ENCODE measurements at regions not wholly inside any gene's neighbourhood (a gene's known extent, or its start where the extent isn't known, plus 50 kb on each side); places are given as distances from the start of the nearest gene placed in this dataset.
"Not testable (repeated sequence)": the region's sequence is repeated elsewhere in the genome, so short reads cannot be mapped to it uniquely, and the experiment has no call there.

DNA sequence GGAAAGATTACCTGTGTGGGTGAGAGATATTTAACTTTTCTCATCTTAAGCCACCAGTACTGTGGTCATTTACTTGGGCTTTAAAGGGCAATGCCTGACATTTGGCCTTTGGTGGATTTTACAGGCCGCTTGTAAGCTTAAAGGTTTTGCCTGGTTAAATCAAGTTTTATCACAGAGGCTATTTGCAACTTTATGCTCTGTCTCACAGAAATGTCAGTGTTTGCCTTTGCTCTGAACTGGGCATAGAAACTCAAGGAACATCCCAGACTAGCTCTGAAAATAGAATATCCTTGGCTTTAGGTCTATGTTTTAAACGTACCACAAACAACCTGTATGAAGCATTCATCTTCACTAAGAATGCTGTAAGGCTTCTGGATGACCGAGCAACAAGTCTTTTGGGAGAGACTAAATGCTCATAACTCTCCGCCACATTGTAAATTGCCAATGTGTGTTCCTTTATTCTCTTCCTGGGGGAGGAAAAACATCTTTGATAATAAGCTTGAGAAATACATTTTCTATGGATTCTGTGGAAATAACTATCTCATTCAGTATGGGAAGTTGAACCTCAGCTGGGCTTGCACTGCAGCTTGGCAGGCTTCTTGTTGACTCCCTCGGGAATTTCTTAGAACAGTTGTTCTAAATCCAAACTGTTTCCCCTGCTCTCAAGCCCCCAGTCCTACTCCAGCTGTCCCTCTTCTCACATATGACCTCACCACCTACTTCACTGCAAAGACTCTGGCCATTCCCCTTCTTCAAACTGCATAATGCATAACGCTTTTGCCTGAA is 105.8 kb upstream of the WDR44 start:
- Histone ChIP-seq H3K4me1 (ENCODE audit: control insufficient read depth, insufficient read depth, low read length) (no peaks in the 10 kb centered on the region), H3K27ac (ENCODE audit: low read depth, low read length) (no peak overlapping the region), H3K9ac (ENCODE audit: low read length) (no peak overlapping the region), H3K36me3 (ENCODE audit: control insufficient read depth, insufficient read depth, low read length) (no peaks in the 10 kb centered on the region), H3K27me3 (ENCODE audit: control insufficient read depth, insufficient read depth, low read length) (no peaks in the 10 kb centered on the region), H3K4me3 (ENCODE audit: low read length) (no peak overlapping the region)

DNA sequence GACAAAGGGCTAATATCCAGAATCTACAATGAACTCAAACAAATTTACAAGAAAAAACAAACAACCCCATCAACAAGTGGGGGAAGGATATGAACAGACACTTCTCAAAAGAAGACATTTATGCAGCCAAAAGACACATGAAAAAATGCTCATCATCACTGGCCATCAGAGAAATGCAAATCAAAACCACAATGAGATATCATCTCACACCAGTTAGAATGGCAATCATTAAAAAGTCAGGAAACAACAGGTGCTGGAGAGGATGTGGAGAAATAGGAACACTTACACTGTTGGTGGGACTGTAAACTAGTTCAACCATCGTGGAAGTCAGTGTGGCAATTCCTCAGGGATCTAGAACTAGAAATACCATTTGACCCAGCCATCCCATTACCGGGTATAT is 98.9 kb upstream of the WDR44 start:
- not testable (repeated sequence) for H3K27ac ChIP-seq (ENCODE audit: low read depth, low read length); H3K4me1 ChIP-seq (ENCODE audit: control insufficient read depth, insufficient read depth, low read length); H3K9ac ChIP-seq (ENCODE audit: low read length); H3K27me3 ChIP-seq (ENCODE audit: control insufficient read depth, insufficient read depth, low read length); H3K36me3 ChIP-seq (ENCODE audit: control insufficient read depth, insufficient read depth, low read length); H3K4me3 ChIP-seq (ENCODE audit: low read length)

DNA sequence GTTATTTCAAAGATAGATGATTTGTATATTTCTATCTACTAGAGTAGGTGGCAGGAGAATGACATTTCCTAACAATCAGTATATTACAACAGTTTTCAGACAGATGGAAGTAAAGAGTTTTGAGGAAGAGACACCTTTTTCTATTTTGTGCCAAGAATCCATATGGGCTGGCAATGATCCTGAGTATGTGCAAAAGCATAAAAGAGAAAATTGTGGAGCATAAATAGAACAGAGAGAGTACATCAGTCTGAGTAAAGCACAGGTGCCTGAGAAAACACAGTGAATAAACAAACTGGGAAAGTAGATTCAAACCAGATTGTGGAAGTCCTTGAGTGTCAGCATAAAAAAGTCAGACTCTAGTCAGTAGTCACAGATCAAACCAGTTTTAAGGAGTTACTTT is 96.8 kb upstream of the WDR44 start:
- Histone ChIP-seq H3K9ac (ENCODE audit: low read length) (no peak overlapping the region), H3K4me3 (ENCODE audit: low read length) (no peak overlapping the region), H3K27me3 (ENCODE audit: control insufficient read depth, insufficient read depth, low read length) (no peaks in the 10 kb centered on the region), H3K27ac (ENCODE audit: low read depth, low read length) (no peak overlapping the region), H3K4me1 (ENCODE audit: control insufficient read depth, insufficient read depth, low read length) (no peaks in the 10 kb centered on the region), H3K36me3 (ENCODE audit: control insufficient read depth, insufficient read depth, low read length) (no peaks in the 10 kb centered on the region)

DNA sequence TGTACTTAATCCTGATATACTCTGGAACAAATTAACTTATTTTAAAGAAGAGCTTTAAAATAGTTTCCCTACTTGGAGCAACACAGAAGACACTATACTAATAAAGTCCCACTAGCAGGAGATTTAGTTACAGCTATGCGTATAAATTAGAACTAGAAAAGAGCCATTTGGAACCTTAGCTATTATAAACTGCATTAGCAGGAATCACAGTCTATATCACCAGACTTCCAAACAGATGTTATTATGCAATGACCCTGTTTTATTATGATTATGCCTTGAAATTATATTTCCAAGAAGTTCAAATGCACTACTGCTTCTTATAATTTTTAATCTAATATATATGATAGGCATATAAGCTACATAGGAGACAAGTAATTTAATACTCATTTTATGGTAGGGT is 95.5 kb upstream of the WDR44 start:
- Histone ChIP-seq H3K9ac (ENCODE audit: low read length) (no peak overlapping the region), H3K36me3 (ENCODE audit: control insufficient read depth, insufficient read depth, low read length) (no peaks in the 10 kb centered on the region), H3K27me3 (ENCODE audit: control insufficient read depth, insufficient read depth, low read length) (no peaks in the 10 kb centered on the region), H3K4me1 (ENCODE audit: control insufficient read depth, insufficient read depth, low read length) (no peaks in the 10 kb centered on the region), H3K27ac (ENCODE audit: low read depth, low read length) (no peak overlapping the region), H3K4me3 (ENCODE audit: low read length) (no peak overlapping the region)

DNA sequence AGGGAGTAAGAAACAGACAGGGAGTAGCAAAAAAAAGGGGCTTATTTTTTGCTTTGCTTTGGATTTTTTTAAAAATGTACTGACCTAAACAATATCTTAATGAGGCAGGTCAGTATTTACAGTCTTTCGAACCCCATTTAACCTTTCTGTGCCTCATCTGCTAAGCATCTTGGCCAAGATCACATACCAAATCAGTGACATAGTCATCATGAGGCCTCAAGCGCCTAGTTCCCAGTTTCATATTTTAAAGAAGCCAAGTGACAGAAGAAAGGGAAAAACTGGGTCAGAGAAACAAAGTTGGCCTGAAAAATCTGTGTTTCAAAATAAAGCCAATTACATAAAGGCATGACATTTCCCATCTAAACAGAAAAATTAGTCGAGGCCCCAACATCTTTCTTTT is 94.6 kb upstream of the WDR44 start:
- H3K9ac ChIP-seq (ENCODE audit: low read length): no peak overlapping the region
- H3K27ac ChIP-seq (ENCODE audit: low read depth, low read length): no peak overlapping the region
- H3K27me3 ChIP-seq (ENCODE audit: control insufficient read depth, insufficient read depth, low read length): no peaks in the 10 kb centered on the region
- H3K4me1 ChIP-seq (ENCODE audit: control insufficient read depth, insufficient read depth, low read length): no peaks in the 10 kb centered on the region
- H3K36me3 ChIP-seq (ENCODE audit: control insufficient read depth, insufficient read depth, low read length): no peaks in the 10 kb centered on the region
- no peak overlapping the region for H3K4me3 ChIP-seq (ENCODE audit: low read length)

- Histone ChIP-seq H3K27me3 (ENCODE audit: control insufficient read depth, insufficient read depth, low read length) (no peaks in the 10 kb centered on the region), H3K4me3 (ENCODE audit: low read length) (no peak overlapping the region), H3K9ac (ENCODE audit: low read length) (no peak overlapping the region), H3K36me3 (ENCODE audit: control insufficient read depth, insufficient read depth, low read length) (no peaks in the 10 kb centered on the region), H3K4me1 (ENCODE audit: control insufficient read depth, insufficient read depth, low read length) (no peaks in the 10 kb centered on the region), H3K27ac (ENCODE audit: low read depth, low read length) (no peak overlapping the region)
Observed at GRCh38 chrX:118252967-118253366, 92.9 kb upstream of the WDR44 start.

DNA sequence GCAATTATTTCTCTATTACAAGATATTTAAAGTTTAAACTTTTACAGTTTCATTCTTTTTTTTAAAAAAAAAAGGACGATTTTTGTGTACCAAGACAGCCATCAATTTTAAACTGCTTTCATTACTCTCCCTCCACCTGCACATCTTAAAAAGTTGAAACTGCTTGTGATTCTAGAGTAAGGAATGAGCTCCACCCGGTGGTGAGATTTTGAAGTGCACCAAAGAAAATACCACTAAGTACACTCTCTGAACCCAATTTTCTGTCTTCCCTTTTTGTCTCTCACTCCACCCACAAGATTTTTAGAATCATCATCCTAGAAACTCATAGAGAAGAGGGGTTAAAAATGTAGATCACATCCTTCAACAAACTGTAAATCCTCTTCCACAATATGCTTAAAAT is 91.3 kb upstream of the WDR44 start:
- H3K4me1 ChIP-seq (ENCODE audit: control insufficient read depth, insufficient read depth, low read length): no peaks in the 10 kb centered on the region
- H3K27me3 ChIP-seq (ENCODE audit: control insufficient read depth, insufficient read depth, low read length): no peaks in the 10 kb centered on the region
- no peaks in the 10 kb centered on the region for H3K36me3 ChIP-seq (ENCODE audit: control insufficient read depth, insufficient read depth, low read length)
- H3K27ac ChIP-seq (ENCODE audit: low read depth, low read length): no peak overlapping the region
- no peak overlapping the region for H3K9ac ChIP-seq (ENCODE audit: low read length)
- no peak overlapping the region for H3K4me3 ChIP-seq (ENCODE audit: low read length)

- no peaks in the 10 kb centered on the region for H3K27me3 ChIP-seq (ENCODE audit: control insufficient read depth, insufficient read depth, low read length)
- H3K27ac ChIP-seq (ENCODE audit: low read depth, low read length): no peak overlapping the region
- H3K4me1 ChIP-seq (ENCODE audit: control insufficient read depth, insufficient read depth, low read length): no peaks in the 10 kb centered on the region
- no peak overlapping the region for H3K9ac ChIP-seq (ENCODE audit: low read length)
- H3K36me3 ChIP-seq (ENCODE audit: control insufficient read depth, insufficient read depth, low read length): no peaks in the 10 kb centered on the region
- no peak overlapping the region for H3K4me3 ChIP-seq (ENCODE audit: low read length)
Observed at GRCh38 chrX:118255921-118256320, 90.0 kb upstream of the WDR44 start.

DNA sequence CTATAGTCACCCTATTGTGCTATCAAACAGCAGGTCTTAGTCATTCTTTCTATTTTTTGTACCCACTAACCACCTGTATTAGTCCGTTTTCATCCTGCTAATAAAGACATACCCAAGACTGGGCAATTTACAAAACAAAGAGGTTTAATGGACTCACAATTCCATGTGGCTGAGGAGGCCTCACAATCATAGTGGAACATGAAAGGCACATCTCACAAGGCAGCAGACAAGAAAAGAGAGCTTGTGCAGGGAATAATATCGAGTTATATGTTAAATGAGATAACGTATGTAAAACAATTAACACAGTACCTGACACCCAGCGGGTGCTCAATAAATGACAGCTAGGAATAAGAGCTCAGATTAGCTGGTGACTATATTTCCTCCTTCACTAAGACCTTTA is 88.1 kb upstream of the WDR44 start:
- Histone ChIP-seq H3K36me3 (ENCODE audit: control insufficient read depth, insufficient read depth, low read length) (no peaks in the 10 kb centered on the region), H3K4me3 (ENCODE audit: low read length) (no peak overlapping the region), H3K27me3 (ENCODE audit: control insufficient read depth, insufficient read depth, low read length) (no peaks in the 10 kb centered on the region), H3K27ac (ENCODE audit: low read depth, low read length) (no peak overlapping the region), H3K4me1 (ENCODE audit: control insufficient read depth, insufficient read depth, low read length) (no peaks in the 10 kb centered on the region), H3K9ac (ENCODE audit: low read length) (no peak overlapping the region)

GRCh38 chrX:118259213-118259612 is 86.7 kb upstream of the WDR44 start:
- Histone ChIP-seq H3K27ac (ENCODE audit: low read depth, low read length) (no peak overlapping the region), H3K4me3 (ENCODE audit: low read length) (no peak overlapping the region), H3K27me3 (ENCODE audit: control insufficient read depth, insufficient read depth, low read length) (no peaks in the 10 kb centered on the region), H3K4me1 (ENCODE audit: control insufficient read depth, insufficient read depth, low read length) (no peaks in the 10 kb centered on the region), H3K36me3 (ENCODE audit: control insufficient read depth, insufficient read depth, low read length) (no peaks in the 10 kb centered on the region), H3K9ac (ENCODE audit: low read length) (no peak overlapping the region)

DNA sequence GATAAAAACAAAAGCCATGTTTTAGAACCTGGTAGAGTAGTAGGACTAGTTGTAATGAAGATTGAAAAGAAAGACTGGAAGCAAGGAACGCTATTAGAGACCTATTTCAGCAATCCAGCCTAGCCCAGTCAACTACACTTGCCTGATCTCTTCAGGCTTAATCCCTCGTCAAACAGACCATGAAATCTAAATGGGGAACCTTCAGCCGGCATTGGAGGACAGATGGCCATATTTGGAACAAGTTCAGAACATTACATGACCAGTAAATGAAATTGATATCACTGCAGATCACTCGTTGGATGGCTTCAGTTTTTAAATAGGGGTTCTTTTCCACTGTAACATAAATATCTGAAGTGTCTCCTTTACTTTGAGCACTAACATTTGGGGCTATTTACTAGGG is 84.8 kb upstream of the WDR44 start:
- H3K4me1 ChIP-seq (ENCODE audit: control insufficient read depth, insufficient read depth, low read length): no peaks in the 10 kb centered on the region

GRCh38 chrX:118271775-118272174 is 74.1 kb upstream of the WDR44 start:
- Histone ChIP-seq H3K36me3 (ENCODE audit: control insufficient read depth, insufficient read depth, low read length) (no peaks in the 10 kb centered on the region), H3K4me1 (ENCODE audit: control insufficient read depth, insufficient read depth, low read length) (no peaks in the 10 kb centered on the region), H3K4me3 (ENCODE audit: low read length) (no peak overlapping the region), H3K27ac (ENCODE audit: low read depth, low read length) (no peak overlapping the region), H3K27me3 (ENCODE audit: control insufficient read depth, insufficient read depth, low read length) (no peaks in the 10 kb centered on the region), H3K9ac (ENCODE audit: low read length) (no peak overlapping the region)

More for the DNA sequence above, 84.8 kb upstream of the WDR44 start:
- Histone ChIP-seq H3K27ac (ENCODE audit: low read depth, low read length) (no peak overlapping the region), H3K4me3 (ENCODE audit: low read length) (no peak overlapping the region), H3K36me3 (ENCODE audit: control insufficient read depth, insufficient read depth, low read length) (no peaks in the 10 kb centered on the region), H3K27me3 (ENCODE audit: control insufficient read depth, insufficient read depth, low read length) (no peaks in the 10 kb centered on the region), H3K9ac (ENCODE audit: low read length) (no peak overlapping the region)

DNA sequence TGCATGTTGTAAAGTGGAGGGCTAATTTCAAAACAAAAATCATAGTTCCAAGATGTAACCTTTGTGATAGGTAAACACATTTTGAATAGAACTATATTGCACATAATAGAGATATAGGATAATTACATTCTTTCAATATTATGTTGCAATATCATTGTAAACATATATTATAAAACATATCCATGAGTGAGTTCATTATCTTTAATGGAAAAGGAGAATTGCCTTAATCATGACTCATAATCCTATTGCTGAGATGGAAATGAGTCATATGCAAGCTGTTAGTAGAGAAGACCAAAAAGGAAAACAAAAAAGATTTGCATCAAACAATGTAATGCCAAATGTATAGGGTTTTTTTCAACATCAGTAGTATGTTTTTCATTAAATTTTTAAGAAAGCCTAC is 73.7 kb upstream of the WDR44 start:
- H3K4me3 ChIP-seq (ENCODE audit: low read length): no peak overlapping the region
- no peak overlapping the region for H3K27ac ChIP-seq (ENCODE audit: low read depth, low read length)
- H3K4me1 ChIP-seq (ENCODE audit: control insufficient read depth, insufficient read depth, low read length): no peaks in the 10 kb centered on the region
- H3K9ac ChIP-seq (ENCODE audit: low read length): no peak overlapping the region
- no peaks in the 10 kb centered on the region for H3K36me3 ChIP-seq (ENCODE audit: control insufficient read depth, insufficient read depth, low read length)
- H3K27me3 ChIP-seq (ENCODE audit: control insufficient read depth, insufficient read depth, low read length): no peaks in the 10 kb centered on the region

Data from rectal smooth muscle tissue (tissue), 1 donor.